ENCODE measurements at regions not wholly inside any gene's neighbourhood (a gene's known extent, or its start where the extent isn't known, plus 50 kb on each side); places are given as distances from the start of the nearest gene placed in this dataset.

- H3K79me2 ChIP-seq (ENCODE audit: insufficient read depth, low read depth, low read length), result no peaks in the 10 kb centered on the region
- H3K4me1 ChIP-seq (ENCODE audit: insufficient read depth, low read length, poor library complexity, severe bottlenecking), result no peaks in the 10 kb centered on the region
- intact Hi-C loops (cut with micrococcal nuclease; ENCODE audit: unreplicated experiment), result no loop called here
- H3K4me2 ChIP-seq (ENCODE audit: low read length), result no peak overlapping the region
- no peak for TF ChIP-seq EZH2phosphoT487 (IDR thresholded peaks at IDR 0.05; ENCODE audit: borderline replicate concordance, low read depth, low read length)
- no peak for TF ChIP-seq CTCF (conservative IDR thresholded peaks at IDR 0.05; ENCODE audit: low read length)
- no peaks in the 10 kb centered on the region for H4K20me1 ChIP-seq (ENCODE audit: insufficient read depth, low read length)
- no peaks in the 10 kb centered on the region for H3K9me2 ChIP-seq (ENCODE audit: insufficient read depth, low read length)
- H3K9me3 ChIP-seq (ENCODE audit: low read length), result no peaks in the 10 kb centered on the region
- DNase-seq (ENCODE audit: low spot score), result no peak
- no peak overlapping the region for H3K4me3 ChIP-seq (ENCODE audit: low read depth, low read length, poor library complexity, severe bottlenecking)
- no peak overlapping the region for H3K27ac ChIP-seq (ENCODE audit: low read depth, low read length, poor library complexity, severe bottlenecking)
- ChIA-PET POLR2A (no interaction called here), CTCF (ENCODE audit: unreplicated experiment) (no interaction called here)
- no TSS peak for BruUV-seq (replicated peaks)
- no peaks in the 10 kb centered on the region for H3K36me3 ChIP-seq (ENCODE audit: insufficient read depth, low read length)
- H2AFZ ChIP-seq (ENCODE audit: low read length), result no peak overlapping the region
Observed at GRCh38 chr3:76879959-76880358, 159.9 kb upstream of the ROBO2 start.

GRCh38 chr3:76886761-76887500 is 153.0 kb upstream of the ROBO2 start:
- Histone ChIP-seq H4K20me1 (ENCODE audit: insufficient read depth, low read length) (no peaks in the 10 kb centered on the region), H3K9me2 (ENCODE audit: insufficient read depth, low read length) (no peaks in the 10 kb centered on the region), H3K4me2 (ENCODE audit: low read length) (no peak overlapping the region), H3K4me1 (ENCODE audit: insufficient read depth, low read length, poor library complexity, severe bottlenecking) (no peaks in the 10 kb centered on the region), H3K27ac (ENCODE audit: low read depth, low read length, poor library complexity, severe bottlenecking) (no peak overlapping the region), H3K79me2 (ENCODE audit: insufficient read depth, low read depth, low read length) (no peaks in the 10 kb centered on the region), H2AFZ (ENCODE audit: low read length) (no peak overlapping the region), H3K36me3 (ENCODE audit: insufficient read depth, low read length) (no peaks in the 10 kb centered on the region), H3K9me3 (ENCODE audit: low read length) (no peaks in the 10 kb centered on the region), H3K4me3 (ENCODE audit: low read depth, low read length, poor library complexity, severe bottlenecking) (no peak overlapping the region)
- TF ChIP-seq EZH2phosphoT487 (IDR thresholded peaks at IDR 0.05; ENCODE audit: borderline replicate concordance, low read depth, low read length), result no peak
- no peak for TF ChIP-seq CTCF (conservative IDR thresholded peaks at IDR 0.05; ENCODE audit: low read length)
- DNase-seq (ENCODE audit: low spot score), result no peak
- BruUV-seq (replicated peaks), result no TSS peak
- POLR2A ChIA-PET, result no interaction called here
- CTCF ChIA-PET (ENCODE audit: unreplicated experiment), result no interaction called here
- intact Hi-C loops (cut with micrococcal nuclease; ENCODE audit: unreplicated experiment), result no loop called here

- BruUV-seq (replicated peaks), result no TSS peak
- H3K4me3 ChIP-seq (ENCODE audit: low read depth, low read length, poor library complexity, severe bottlenecking), result no peak overlapping the region
- intact Hi-C loops (cut with micrococcal nuclease; ENCODE audit: unreplicated experiment), result no loop called here
- no peaks in the 10 kb centered on the region for H3K9me3 ChIP-seq (ENCODE audit: low read length)
- H3K9me2 ChIP-seq (ENCODE audit: insufficient read depth, low read length), result no peaks in the 10 kb centered on the region
- CTCF ChIA-PET (ENCODE audit: unreplicated experiment), result no interaction called here
- H3K79me2 ChIP-seq (ENCODE audit: insufficient read depth, low read depth, low read length), result no peaks in the 10 kb centered on the region
- no peak overlapping the region for H3K27ac ChIP-seq (ENCODE audit: low read depth, low read length, poor library complexity, severe bottlenecking)
- TF ChIP-seq CTCF (conservative IDR thresholded peaks at IDR 0.05; ENCODE audit: low read length) (no peak), EZH2phosphoT487 (IDR thresholded peaks at IDR 0.05; ENCODE audit: borderline replicate concordance, low read depth, low read length) (no peak)
- POLR2A ChIA-PET, result no interaction called here
- no peak for DNase-seq (ENCODE audit: low spot score)
- no peaks in the 10 kb centered on the region for H3K36me3 ChIP-seq (ENCODE audit: insufficient read depth, low read length)
- no peaks in the 10 kb centered on the region for H4K20me1 ChIP-seq (ENCODE audit: insufficient read depth, low read length)
- H2AFZ ChIP-seq (ENCODE audit: low read length), result no peak overlapping the region
- H3K4me2 ChIP-seq (ENCODE audit: low read length), result no peak overlapping the region
- no peaks in the 10 kb centered on the region for H3K4me1 ChIP-seq (ENCODE audit: insufficient read depth, low read length, poor library complexity, severe bottlenecking)
Observed at GRCh38 chr3:76888856-76889255, 151.0 kb upstream of the ROBO2 start.
